ENCODE measurements at regions not wholly inside any gene's neighbourhood (a gene's known extent, or its start where the extent isn't known, plus 50 kb on each side); places are given as distances from the start of the nearest gene placed in this dataset.

DNA sequence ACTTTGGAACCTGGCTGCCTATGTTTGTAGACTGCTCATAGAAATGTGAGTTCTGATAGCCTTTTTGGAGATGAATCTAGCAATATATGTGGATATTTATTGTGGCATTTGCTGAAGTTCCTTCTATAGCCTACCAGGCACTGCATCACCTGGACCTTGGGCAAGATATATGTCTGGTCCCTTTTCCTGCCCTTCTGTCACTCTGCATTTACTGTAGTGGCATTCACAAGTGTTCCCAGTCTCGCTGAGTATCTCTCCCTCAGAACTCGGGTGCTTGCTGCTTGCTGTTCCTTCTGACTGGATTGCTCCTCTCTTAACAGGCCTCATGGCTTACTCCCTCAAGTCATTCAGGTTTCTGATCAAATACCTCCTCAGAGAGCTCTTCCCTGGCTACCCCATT, 145.0 kb downstream of the UBE2E3 start:
- TF ChIP-seq, protein P1, sequence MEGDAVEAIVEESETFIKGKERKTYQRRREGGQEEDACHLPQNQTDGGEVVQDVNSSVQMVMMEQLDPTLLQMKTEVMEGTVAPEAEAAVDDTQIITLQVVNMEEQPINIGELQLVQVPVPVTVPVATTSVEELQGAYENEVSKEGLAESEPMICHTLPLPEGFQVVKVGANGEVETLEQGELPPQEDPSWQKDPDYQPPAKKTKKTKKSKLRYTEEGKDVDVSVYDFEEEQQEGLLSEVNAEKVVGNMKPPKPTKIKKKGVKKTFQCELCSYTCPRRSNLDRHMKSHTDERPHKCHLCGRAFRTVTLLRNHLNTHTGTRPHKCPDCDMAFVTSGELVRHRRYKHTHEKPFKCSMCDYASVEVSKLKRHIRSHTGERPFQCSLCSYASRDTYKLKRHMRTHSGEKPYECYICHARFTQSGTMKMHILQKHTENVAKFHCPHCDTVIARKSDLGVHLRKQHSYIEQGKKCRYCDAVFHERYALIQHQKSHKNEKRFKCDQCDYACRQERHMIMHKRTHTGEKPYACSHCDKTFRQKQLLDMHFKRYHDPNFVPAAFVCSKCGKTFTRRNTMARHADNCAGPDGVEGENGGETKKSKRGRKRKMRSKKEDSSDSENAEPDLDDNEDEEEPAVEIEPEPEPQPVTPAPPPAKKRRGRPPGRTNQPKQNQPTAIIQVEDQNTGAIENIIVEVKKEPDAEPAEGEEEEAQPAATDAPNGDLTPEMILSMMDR (IDR thresholded peaks at IDR 0.05; ENCODE audit: low read depth, low read length, missing input control) = no peak
- TF ChIP-seq, protein P2, sequence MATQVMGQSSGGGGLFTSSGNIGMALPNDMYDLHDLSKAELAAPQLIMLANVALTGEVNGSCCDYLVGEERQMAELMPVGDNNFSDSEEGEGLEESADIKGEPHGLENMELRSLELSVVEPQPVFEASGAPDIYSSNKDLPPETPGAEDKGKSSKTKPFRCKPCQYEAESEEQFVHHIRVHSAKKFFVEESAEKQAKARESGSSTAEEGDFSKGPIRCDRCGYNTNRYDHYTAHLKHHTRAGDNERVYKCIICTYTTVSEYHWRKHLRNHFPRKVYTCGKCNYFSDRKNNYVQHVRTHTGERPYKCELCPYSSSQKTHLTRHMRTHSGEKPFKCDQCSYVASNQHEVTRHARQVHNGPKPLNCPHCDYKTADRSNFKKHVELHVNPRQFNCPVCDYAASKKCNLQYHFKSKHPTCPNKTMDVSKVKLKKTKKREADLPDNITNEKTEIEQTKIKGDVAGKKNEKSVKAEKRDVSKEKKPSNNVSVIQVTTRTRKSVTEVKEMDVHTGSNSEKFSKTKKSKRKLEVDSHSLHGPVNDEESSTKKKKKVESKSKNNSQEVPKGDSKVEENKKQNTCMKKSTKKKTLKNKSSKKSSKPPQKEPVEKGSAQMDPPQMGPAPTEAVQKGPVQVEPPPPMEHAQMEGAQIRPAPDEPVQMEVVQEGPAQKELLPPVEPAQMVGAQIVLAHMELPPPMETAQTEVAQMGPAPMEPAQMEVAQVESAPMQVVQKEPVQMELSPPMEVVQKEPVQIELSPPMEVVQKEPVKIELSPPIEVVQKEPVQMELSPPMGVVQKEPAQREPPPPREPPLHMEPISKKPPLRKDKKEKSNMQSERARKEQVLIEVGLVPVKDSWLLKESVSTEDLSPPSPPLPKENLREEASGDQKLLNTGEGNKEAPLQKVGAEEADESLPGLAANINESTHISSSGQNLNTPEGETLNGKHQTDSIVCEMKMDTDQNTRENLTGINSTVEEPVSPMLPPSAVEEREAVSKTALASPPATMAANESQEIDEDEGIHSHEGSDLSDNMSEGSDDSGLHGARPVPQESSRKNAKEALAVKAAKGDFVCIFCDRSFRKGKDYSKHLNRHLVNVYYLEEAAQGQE (IDR thresholded peaks at IDR 0.05) = no peak
- TF ChIP-seq EGR1 (IDR thresholded peaks at IDR 0.05; ENCODE audit: low read depth in 2 of 2) = no peak
- TF ChIP-seq RAD21 (IDR thresholded peaks at IDR 0.05) = no peak
- no peak for TF ChIP-seq FOXA1 (IDR thresholded peaks at IDR 0.05)
- no peak for TF ChIP-seq GABPA (IDR thresholded peaks at IDR 0.05 in 1 of 2, conservative IDR thresholded peaks at IDR 0.05 in 1 of 2)
- TF ChIP-seq, protein P3, sequence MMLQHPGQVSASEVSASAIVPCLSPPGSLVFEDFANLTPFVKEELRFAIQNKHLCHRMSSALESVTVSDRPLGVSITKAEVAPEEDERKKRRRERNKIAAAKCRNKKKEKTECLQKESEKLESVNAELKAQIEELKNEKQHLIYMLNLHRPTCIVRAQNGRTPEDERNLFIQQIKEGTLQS (IDR thresholded peaks at IDR 0.05) = no peak
- TF ChIP-seq TAF1 (conservative IDR thresholded peaks at IDR 0.05) = no peak
- TF ChIP-seq, protein P4, sequence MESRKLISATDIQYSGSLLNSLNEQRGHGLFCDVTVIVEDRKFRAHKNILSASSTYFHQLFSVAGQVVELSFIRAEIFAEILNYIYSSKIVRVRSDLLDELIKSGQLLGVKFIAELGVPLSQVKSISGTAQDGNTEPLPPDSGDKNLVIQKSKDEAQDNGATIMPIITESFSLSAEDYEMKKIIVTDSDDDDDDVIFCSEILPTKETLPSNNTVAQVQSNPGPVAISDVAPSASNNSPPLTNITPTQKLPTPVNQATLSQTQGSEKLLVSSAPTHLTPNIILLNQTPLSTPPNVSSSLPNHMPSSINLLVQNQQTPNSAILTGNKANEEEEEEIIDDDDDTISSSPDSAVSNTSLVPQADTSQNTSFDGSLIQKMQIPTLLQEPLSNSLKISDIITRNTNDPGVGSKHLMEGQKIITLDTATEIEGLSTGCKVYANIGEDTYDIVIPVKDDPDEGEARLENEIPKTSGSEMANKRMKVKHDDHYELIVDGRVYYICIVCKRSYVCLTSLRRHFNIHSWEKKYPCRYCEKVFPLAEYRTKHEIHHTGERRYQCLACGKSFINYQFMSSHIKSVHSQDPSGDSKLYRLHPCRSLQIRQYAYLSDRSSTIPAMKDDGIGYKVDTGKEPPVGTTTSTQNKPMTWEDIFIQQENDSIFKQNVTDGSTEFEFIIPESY (IDR thresholded peaks at IDR 0.05) = no peak
- no peak for TF ChIP-seq SP1 (IDR thresholded peaks at IDR 0.05)
- no peak for TF ChIP-seq NR2F2 (IDR thresholded peaks at IDR 0.05)
- TF ChIP-seq HNF4A (conservative IDR thresholded peaks at IDR 0.05) = no peak
